Astrocyte (in vitro differentiated cells and primary cell): ENCODE measurements at regions not wholly inside any gene's neighbourhood (a gene's known extent, or its start where the extent isn't known, plus 50 kb on each side); places are given as distances from the start of the nearest gene placed in this dataset.

ENCODE experiments used
- CTCF ChIP-seq: IDR thresholded peaks from 2 replicates; pipeline ENCODE4 v1.5.1; 2011; ENCODE audit warnings: low read depth, mild to moderate bottlenecking, inconsistent platforms, low read length, moderate library complexity; ENCODE audit not compliant: insufficient read depth
- EZH2 ChIP-seq: IDR thresholded peaks from 2 replicates; pipeline ENCODE4 v1.6.1; 2012; ENCODE audit warnings: mild to moderate bottlenecking, low read length, inconsistent platforms; ENCODE audit not compliant: insufficient read depth

- TF ChIP-seq CTCF: no peak
- no peak for TF ChIP-seq EZH2
These were observed 129.2 kb upstream of the SEC61G start for GRCh38 chr7:54888067-54888733.
